ENCODE measurements at regions not wholly inside any gene's neighbourhood (a gene's known extent, or its start where the extent isn't known, plus 50 kb on each side); places are given as distances from the start of the nearest gene placed in this dataset.

GRCh38 chr12:43179486-43179885 lies 372.5 kb downstream of the ADAMTS20 start:
- no peak for DNase-seq (ENCODE audit: low read depth)

- no peak for DNase-seq (ENCODE audit: low read depth)
These were observed 374.7 kb downstream of the ADAMTS20 start for GRCh38 chr12:43177276-43177675.

GRCh38 chr12:43169115-43169681 lies 382.8 kb downstream of the ADAMTS20 start:
- DNase-seq (ENCODE audit: low read depth) = no peak

GRCh38 chr12:43167691-43168090 lies 384.3 kb downstream of the ADAMTS20 start:
- DNase-seq (ENCODE audit: low read depth) = no peak

- DNase-seq (ENCODE audit: low read depth) = no peak
These were observed 386.7 kb downstream of the ADAMTS20 start for GRCh38 chr12:43165351-43165750.

- DNase-seq (ENCODE audit: low read depth) = no peak
These were observed 389.9 kb downstream of the ADAMTS20 start for GRCh38 chr12:43162138-43162537.

- DNase-seq (ENCODE audit: low read depth) = no peak
These were observed 392.5 kb downstream of the ADAMTS20 start for GRCh38 chr12:43159506-43159905.

- no peak for DNase-seq (ENCODE audit: low read depth)
These were observed 393.9 kb downstream of the ADAMTS20 start for GRCh38 chr12:43158126-43158525.

- DNase-seq (ENCODE audit: low read depth) = no peak
These were observed 396.6 kb downstream of the ADAMTS20 start for GRCh38 chr12:43155376-43155775.

- DNase-seq (ENCODE audit: low read depth) = no peak
These were observed 397.4 kb downstream of the ADAMTS20 start for GRCh38 chr12:43154498-43155045.

GRCh38 chr12:43151441-43151981 lies 400.5 kb downstream of the ADAMTS20 start:
- DNase-seq (ENCODE audit: low read depth) = peak; percentile 74

- DNase-seq (ENCODE audit: low read depth) = peak; percentile 10
These were observed 403.3 kb downstream of the ADAMTS20 start for GRCh38 chr12:43148691-43149090.

GRCh38 chr12:43147878-43148277 lies 404.1 kb downstream of the ADAMTS20 start:
- DNase-seq (ENCODE audit: low read depth) = no peak

GRCh38 chr12:43145481-43145880 lies 406.5 kb downstream of the ADAMTS20 start:
- no peak for DNase-seq (ENCODE audit: low read depth)

GRCh38 chr12:43143278-43143677 lies 408.7 kb downstream of the ADAMTS20 start:
- no peak for DNase-seq (ENCODE audit: low read depth)

GRCh38 chr12:43132291-43132690 lies 419.7 kb downstream of the ADAMTS20 start:
- no peak for DNase-seq (ENCODE audit: low read depth)

GRCh38 chr12:43131301-43131700 lies 420.7 kb downstream of the ADAMTS20 start:
- DNase-seq (ENCODE audit: low read depth) = no peak

- DNase-seq (ENCODE audit: low read depth) = no peak
These were observed 424.0 kb downstream of the ADAMTS20 start for GRCh38 chr12:43127886-43128549.

- DNase-seq (ENCODE audit: low read depth) = no peak
These were observed 425.2 kb downstream of the ADAMTS20 start for GRCh38 chr12:43126652-43127375.

GRCh38 chr12:43123461-43123860 lies 428.5 kb downstream of the ADAMTS20 start:
- no peak for DNase-seq (ENCODE audit: low read depth)

GRCh38 chr12:43120150-43120549 lies 431.9 kb downstream of the ADAMTS20 start:
- no peak for DNase-seq (ENCODE audit: low read depth)

GRCh38 chr12:43118881-43119280 lies 433.1 kb downstream of the ADAMTS20 start:
- DNase-seq (ENCODE audit: low read depth) = no peak

GRCh38 chr12:43118234-43118633 lies 433.8 kb downstream of the ADAMTS20 start:
- DNase-seq (ENCODE audit: low read depth) = no peak
